Hepatocyte (in vitro differentiated cells): ENCODE measurements at regions not wholly inside any gene's neighbourhood (a gene's known extent, or its start where the extent isn't known, plus 50 kb on each side); places are given as distances from the start of the nearest gene placed in this dataset.

ENCODE experiments used
- DNase-seq: peaks from one replicate; pipeline ENCODE4 v3.0.0-alpha.2; 2016; ENCODE audit warnings: low spot score
- H2AFZ ChIP-seq: fragments of 200-600 bp; sonication (generic); 2 replicates; pipeline ENCODE4 v1.6.0; 2016; ENCODE audit warnings: antibody characterized with exemption, mild to moderate bottlenecking
- H3K27ac ChIP-seq: fragments of 200-600 bp; sonication (generic); 2 replicates; pipeline ENCODE4 v1.5.1; 2016; ENCODE audit warnings: mild to moderate bottlenecking
- H3K27me3 ChIP-seq: fragments of 200-600 bp; sonication (generic); 2 replicates; pipeline ENCODE4 v1.6.1; 2016
- H3K36me3 ChIP-seq: fragments of 200-600 bp; sonication (generic); replicated peaks from 2 replicates; pipeline ENCODE4 v1.5.1; 2016; ENCODE audit warnings: low read depth; ENCODE audit not compliant: insufficient read depth
- H3K4me1 ChIP-seq: fragments of 200-600 bp; sonication (generic); 2 replicates; pipeline ENCODE4 v1.5.1; 2016; ENCODE audit warnings: mild to moderate bottlenecking, moderate library complexity; ENCODE audit not compliant: insufficient read depth
- H3K4me2 ChIP-seq: fragments of 200-600 bp; sonication (generic); 2 replicates; pipeline ENCODE4 v1.6.0; 2016
- H3K4me3 ChIP-seq: fragments of 200-600 bp; sonication (generic); 2 replicates; pipeline ENCODE4 v1.5.1; 2016; ENCODE audit warnings: mild to moderate bottlenecking
- H3K79me2 ChIP-seq: fragments of 200-600 bp; sonication (generic); 2 replicates; pipeline ENCODE4 v1.6.0; 2017; ENCODE audit warnings: mild to moderate bottlenecking
- H3K9me2 ChIP-seq: fragments of 200-600 bp; sonication (generic); replicated peaks from 2 replicates; pipeline ENCODE4 v1.6.0; 2017; ENCODE audit warnings: mild to moderate bottlenecking; ENCODE audit not compliant: insufficient read depth
- H3K9me3 ChIP-seq: fragments of 200-600 bp; sonication (generic); 2 replicates; pipeline ENCODE4 v1.5.1; 2016; ENCODE audit warnings: low read depth, mild to moderate bottlenecking
- H4K20me1 ChIP-seq: fragments of 200-600 bp; sonication (generic); 2 replicates; pipeline ENCODE4 v1.6.0; 2016; ENCODE audit warnings: mild to moderate bottlenecking; ENCODE audit not compliant: insufficient read depth, poor library complexity, severe bottlenecking
- CTCF ChIP-seq: fragments of 200-600 bp; sonication (generic); IDR thresholded peaks from 2 replicates; pipeline ENCODE4 v1.5.1; 2016; ENCODE audit warnings: antibody characterized with exemption, mild to moderate bottlenecking; ENCODE audit not compliant: poor library complexity
- EZH2 ChIP-seq: fragments of 200-600 bp; sonication (generic); IDR thresholded peaks from 2 replicates; pipeline ENCODE4 v1.6.1; 2016; ENCODE audit warnings: antibody characterized with exemption, mild to moderate bottlenecking, borderline replicate concordance
- EZH2phosphoT487 ChIP-seq: fragments of 200-600 bp; sonication (generic); IDR thresholded peaks from one replicate; pipeline ENCODE4 v1.6.1; 2018; ENCODE audit warnings: antibody characterized with exemption, mild to moderate bottlenecking, low read depth, moderate library complexity; ENCODE audit not compliant: unreplicated experiment, severe bottlenecking
- WGBS: methylation state at CpG from one replicate; pipeline ENCODE4 v1.1.6; 2016; ENCODE audit warnings: low lambda C conversion rate; ENCODE audit errors: missing lambda C conversion rate; 5-methylcytosine and 5-hydroxymethylcytosine counted together

- H4K20me1 ChIP-seq, result no peaks in the 10 kb centered on the region
- no peaks in the 10 kb centered on the region for H3K79me2 ChIP-seq
- no peak for DNase-seq
- H3K9me3 ChIP-seq, result no peaks in the 10 kb centered on the region
- no peak overlapping the region for H3K4me2 ChIP-seq
- no peak for TF ChIP-seq CTCF
- TF ChIP-seq EZH2phosphoT487, result no peak
- no peak for TF ChIP-seq EZH2
- H2AFZ ChIP-seq, result no peak overlapping the region
- WGBS, result 38% methylated on average over 7 of the region's 7 CpGs
- no peaks in the 10 kb centered on the region for H3K4me1 ChIP-seq
- H3K9me2 ChIP-seq, result no peaks in the 10 kb centered on the region
- H3K27me3 ChIP-seq, result no peaks in the 10 kb centered on the region
- no peak overlapping the region for H3K4me3 ChIP-seq
- no peak overlapping the region for H3K27ac ChIP-seq
- no peaks in the 10 kb centered on the region for H3K36me3 ChIP-seq
Observed at GRCh38 chr19:28586474-28586873, 626.5 kb downstream of the UQCRFS1 start.

GRCh38 chr19:28585796-28586195, 627.2 kb downstream of the UQCRFS1 start:
- no peak for DNase-seq
- Histone ChIP-seq H3K36me3 (no peaks in the 10 kb centered on the region), H4K20me1 (no peaks in the 10 kb centered on the region), H3K4me3 (no peak overlapping the region), H3K4me2 (no peak overlapping the region), H3K9me2 (no peaks in the 10 kb centered on the region), H3K4me1 (no peaks in the 10 kb centered on the region), H3K79me2 (no peaks in the 10 kb centered on the region), H3K9me3 (no peaks in the 10 kb centered on the region), H2AFZ (no peak overlapping the region), H3K27me3 (no peaks in the 10 kb centered on the region), H3K27ac (no peak overlapping the region)
- no peak for TF ChIP-seq EZH2phosphoT487
- no peak for TF ChIP-seq CTCF
- TF ChIP-seq EZH2, result no peak
- 82% methylated on average over 4 of the region's 4 CpGs for WGBS

DNA sequence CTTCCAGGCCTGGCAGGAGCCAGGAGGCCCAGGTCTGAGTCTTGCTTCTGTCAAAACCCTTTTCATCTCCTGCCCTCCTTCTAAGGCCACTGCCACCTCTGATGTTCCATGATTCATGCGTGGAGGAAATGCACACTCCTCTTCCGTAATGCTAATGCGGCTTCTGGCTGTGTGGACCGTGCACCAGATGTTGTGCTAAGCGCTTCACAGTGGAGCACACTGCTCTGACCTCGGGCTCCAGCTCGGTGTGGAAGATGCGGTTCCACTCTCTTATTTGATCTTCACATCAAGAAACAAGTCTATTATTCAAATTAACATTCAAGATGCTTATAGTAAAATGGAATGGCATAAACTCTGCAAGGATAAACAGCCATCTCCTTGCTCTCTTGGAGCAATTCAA, 629.2 kb downstream of the UQCRFS1 start:
- no peak overlapping the region for H3K27ac ChIP-seq
- WGBS, result 71% methylated on average over 8 of the region's 8 CpGs
- H3K4me3 ChIP-seq, result no peak overlapping the region

More for the DNA sequence above, 629.2 kb downstream of the UQCRFS1 start:
- Histone ChIP-seq H3K4me2 (no peak overlapping the region), H3K9me2 (no peaks in the 10 kb centered on the region), H3K4me1 (no peaks in the 10 kb centered on the region), H3K27me3 (no peaks in the 10 kb centered on the region), H2AFZ (no peak overlapping the region), H3K79me2 (no peaks in the 10 kb centered on the region), H3K9me3 (no peaks in the 10 kb centered on the region), H3K36me3 (no peaks in the 10 kb centered on the region), H4K20me1 (no peaks in the 10 kb centered on the region)
- TF ChIP-seq EZH2 (no peak), CTCF (no peak), EZH2phosphoT487 (no peak)
- DNase-seq, result no peak
